ENCODE measurements at regions not wholly inside any gene's neighbourhood (a gene's known extent, or its start where the extent isn't known, plus 50 kb on each side); places are given as distances from the start of the nearest gene placed in this dataset.
"Not testable (repeated sequence)": the region's sequence is repeated elsewhere in the genome, so short reads cannot be mapped to it uniquely, and the experiment has no call there.

GRCh38 chr12:87585882-87586557 is 443.2 kb downstream of the C12orf50 start:
- no peak for DNase-seq
- no peak for TF ChIP-seq CTCF (IDR thresholded peaks at IDR 0.05)
- H3K27me3 ChIP-seq (ENCODE audit: control insufficient read depth in 2 of 2, insufficient read depth in 2 of 2, low read length in 2 of 2) = no peaks in the 10 kb centered on the region
- H3K9ac ChIP-seq (ENCODE audit: insufficient read depth, low read length, poor library complexity, severe bottlenecking) = no peak overlapping the region
- H3K79me2 ChIP-seq (ENCODE audit: insufficient read depth, low read length) = no peaks in the 10 kb centered on the region
- H3K4me3 ChIP-seq (replicated peaks in 1 of 3; ENCODE audit: low read depth in 2 of 3, low read length in 3 of 3) = no peak overlapping the region
- H3K4me2 ChIP-seq (replicated peaks; ENCODE audit: extremely low read depth, low read length, poor library complexity, severe bottlenecking) = no peak overlapping the region
- no peaks in the 10 kb centered on the region for H3K36me3 ChIP-seq (replicated peaks in 1 of 2; ENCODE audit: control insufficient read depth in 1 of 2, insufficient read depth in 2 of 2, low read length in 2 of 2)
- H3K9me3 Mint-ChIP-seq = peaks cover 0 to 4% (median 2%) of the 10 kb centered on the region in 7 donors
- no peaks in the 10 kb centered on the region for H4K20me1 ChIP-seq (ENCODE audit: insufficient read depth, low read length)
- WGBS (ENCODE audit: insufficient coverage) = no CpG with 5 or more reads among the region's 2 CpGs
- no peak overlapping the region for H3K27ac ChIP-seq (ENCODE audit: low read depth in 1 of 2, low read length in 2 of 2)
- H3K27ac Mint-ChIP-seq = no peak overlapping the region
- H3K36me3 Mint-ChIP-seq = no peaks in the 10 kb centered on the region
- H3K27me3 Mint-ChIP-seq (ENCODE audit: low read depth in 3 of 3) = no peaks in the 10 kb centered on the region
- no peak overlapping the region for H2AFZ ChIP-seq (ENCODE audit: insufficient read depth, low read depth, low read length, poor library complexity, severe bottlenecking)
- H3K4me1 Mint-ChIP-seq = no peaks in the 10 kb centered on the region
- no peaks in the 10 kb centered on the region for H3K9me3 ChIP-seq (replicated peaks in 1 of 2; ENCODE audit: control insufficient read depth in 1 of 2, insufficient read depth in 1 of 2, low read length in 2 of 2)
- H3K4me1 ChIP-seq (ENCODE audit: control insufficient read depth in 1 of 2, insufficient read depth in 2 of 2, low read length in 2 of 2) = no peaks in the 10 kb centered on the region
- no peak overlapping the region for H3K4me3 Mint-ChIP-seq
- intact Hi-C loops (cut with micrococcal nuclease) = no loop called here

GRCh38 chr12:87579091-87579490 is 450.1 kb downstream of the C12orf50 start:
- not testable (repeated sequence) for H3K27ac Mint-ChIP-seq, H3K4me3 Mint-ChIP-seq

More at GRCh38 chr12:87579091-87579490, 450.1 kb downstream of the C12orf50 start:
- H3K27me3 ChIP-seq (ENCODE audit: control insufficient read depth in 2 of 2, insufficient read depth in 2 of 2, low read length in 2 of 2); H3K79me2 ChIP-seq (ENCODE audit: insufficient read depth, low read length); H3K4me1 Mint-ChIP-seq; H2AFZ ChIP-seq (ENCODE audit: insufficient read depth, low read depth, low read length, poor library complexity, severe bottlenecking); H3K4me3 ChIP-seq (replicated peaks in 1 of 3; ENCODE audit: low read depth in 2 of 3, low read length in 3 of 3); H4K20me1 ChIP-seq (ENCODE audit: insufficient read depth, low read length); H3K27ac ChIP-seq (ENCODE audit: low read depth in 1 of 2, low read length in 2 of 2); H3K9me3 ChIP-seq (replicated peaks in 1 of 2; ENCODE audit: control insufficient read depth in 1 of 2, insufficient read depth in 1 of 2, low read length in 2 of 2); intact Hi-C loops (cut with micrococcal nuclease); H3K9ac ChIP-seq (ENCODE audit: insufficient read depth, low read length, poor library complexity, severe bottlenecking); H3K27me3 Mint-ChIP-seq (ENCODE audit: low read depth in 3 of 3); H3K9me3 Mint-ChIP-seq; H3K36me3 Mint-ChIP-seq; H3K4me2 ChIP-seq (replicated peaks; ENCODE audit: extremely low read depth, low read length, poor library complexity, severe bottlenecking); DNase-seq; H3K4me1 ChIP-seq (ENCODE audit: control insufficient read depth in 1 of 2, insufficient read depth in 2 of 2, low read length in 2 of 2); H3K36me3 ChIP-seq (replicated peaks in 1 of 2; ENCODE audit: control insufficient read depth in 1 of 2, insufficient read depth in 2 of 2, low read length in 2 of 2): not testable (repeated sequence)
- no CpG with 5 or more reads among the region's 4 CpGs for WGBS (ENCODE audit: insufficient coverage)

All from CD14-positive monocyte (primary cell).